WTC11 (cell line): ENCODE measurements at regions not wholly inside any gene's neighbourhood (a gene's known extent, or its start where the extent isn't known, plus 50 kb on each side); places are given as distances from the start of the nearest gene placed in this dataset.

Experiments
- ATAC-seq: fragments of 200-7000 bp; cut with Tn5 transposase; 2 replicates; pipeline ENCODE4 v1.10.0; 2021; ENCODE audit warnings: mild to moderate bottlenecking, moderate library complexity
- CTCF ChIA-PET: fragments of 300-600 bp; sonication (Branson Sonifier 250); formaldehyde crosslinking; loops from one replicate; lab custom pipeline; 2021; ENCODE audit warnings: antibody characterized with exemption; lab: Charles Lee
- POLR2A ChIA-PET: fragments of 350-600 bp; sonication (Branson Sonifier 250); formaldehyde crosslinking; loops from one replicate; lab custom pipeline; 2021; ENCODE audit warnings: antibody characterized with exemption; lab: Charles Lee
- DNase-seq: peaks from one replicate; pipeline ENCODE4 v3.0.0; 2021; ENCODE audit warnings: low spot score
- H3K27ac Mint-ChIP-seq: 2 replicates; pipeline ENCODE4 v1.8.0; 2021; ENCODE audit warnings: mixed read lengths
- H3K27me3 Mint-ChIP-seq: 2 replicates; pipeline ENCODE4 v1.8.0; 2021; ENCODE audit warnings: low read depth, mild to moderate bottlenecking, moderate library complexity, mixed read lengths
- H3K36me3 Mint-ChIP-seq: 2 replicates; pipeline ENCODE4 v1.8.0; 2021; ENCODE audit warnings: mixed read lengths
- H3K4me1 Mint-ChIP-seq: 2 replicates; pipeline ENCODE4 v1.8.0; 2022; ENCODE audit warnings: mixed read lengths
- H3K4me3 Mint-ChIP-seq: 2 replicates; pipeline ENCODE4 v1.8.0; 2021; ENCODE audit warnings: mild to moderate bottlenecking, moderate library complexity, mixed read lengths
- H3K9me3 Mint-ChIP-seq: 2 replicates; pipeline ENCODE4 v1.8.0; 2021; ENCODE audit warnings: mixed read lengths
- CBFB ChIP-seq: sonication (generic); formaldehyde crosslinking; IDR thresholded peaks from 2 replicates; pipeline ENCODE4 v1.8.1; 2022; ENCODE audit warnings: mild to moderate bottlenecking, low read depth, missing genetic modification reagents
- TEAD1 ChIP-seq: sonication (generic); formaldehyde crosslinking; IDR thresholded peaks from 2 replicates; pipeline ENCODE4 v1.8.0; 2022; ENCODE audit warnings: mild to moderate bottlenecking, missing genetic modification reagents
- TF ChIP-seq, protein P1 (sequence below): sonication (generic); formaldehyde crosslinking; IDR thresholded peaks from 2 replicates; pipeline ENCODE4 v1.8.0; 2022; ENCODE audit warnings: mild to moderate bottlenecking, missing genetic modification reagents
- TF ChIP-seq, protein P2 (sequence below): fragments of 250-450 bp; sonication (Bioruptor Pico); IDR thresholded peaks from 2 replicates; pipeline ENCODE4 v1.9.0; 2021; ENCODE audit warnings: mild to moderate bottlenecking
- TF ChIP-seq, protein P3 (sequence below): sonication (generic); formaldehyde crosslinking; IDR thresholded peaks from 2 replicates; pipeline ENCODE4 v1.8.0; 2023; ENCODE audit warnings: mild to moderate bottlenecking, missing genetic modification reagents
- TF ChIP-seq, protein P4 (sequence below): fragments of 200-600 bp; IDR thresholded peaks from 2 replicates; pipeline ENCODE4 v1.8.0; 2022; ENCODE audit warnings: antibody characterized with exemption
- TF ChIP-seq, protein P5 (sequence below): fragments of 250-450 bp; sonication (Bioruptor Pico); IDR thresholded peaks from 2 replicates; pipeline ENCODE4 v1.8.0; 2021; ENCODE audit warnings: mild to moderate bottlenecking
- TF ChIP-seq, protein P6 (sequence below): sonication (generic); formaldehyde crosslinking; IDR thresholded peaks from 2 replicates; pipeline ENCODE4 v1.8.1; 2023; ENCODE audit warnings: mild to moderate bottlenecking, missing genetic modification reagents
- TF ChIP-seq, protein P7 (sequence below): fragments of 250-450 bp; sonication (Bioruptor Pico); IDR thresholded peaks from 2 replicates; pipeline ENCODE4 v1.9.0; 2021; ENCODE audit warnings: moderate library complexity, mild to moderate bottlenecking, inconsistent platforms, borderline replicate concordance
- TF ChIP-seq, protein P8 (sequence below): sonication (generic); formaldehyde crosslinking; IDR thresholded peaks from 2 replicates; pipeline ENCODE4 v1.8.0; 2022; ENCODE audit warnings: mild to moderate bottlenecking, missing genetic modification reagents

DNA sequence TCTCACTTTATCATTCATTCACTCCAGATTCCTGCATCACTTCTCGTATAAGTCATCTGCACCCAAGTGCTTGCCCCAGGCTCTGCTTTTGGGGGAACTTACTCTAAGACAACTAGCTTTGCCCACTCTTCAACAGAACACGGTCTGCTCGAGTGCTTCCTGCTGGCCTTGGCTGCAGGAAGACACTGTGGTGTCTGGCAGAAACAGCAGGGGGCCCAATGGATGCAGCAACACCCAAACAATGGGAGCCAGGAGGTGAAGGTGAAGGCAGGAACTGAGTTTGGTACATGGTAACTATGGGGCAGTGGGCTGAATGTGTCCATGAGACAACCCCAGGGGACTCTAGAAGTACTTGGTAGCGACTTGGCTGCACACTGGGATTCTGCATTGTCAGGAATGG is 344.0 kb downstream of the REEP3 start (continued):
- TF ChIP-seq, protein P1, sequence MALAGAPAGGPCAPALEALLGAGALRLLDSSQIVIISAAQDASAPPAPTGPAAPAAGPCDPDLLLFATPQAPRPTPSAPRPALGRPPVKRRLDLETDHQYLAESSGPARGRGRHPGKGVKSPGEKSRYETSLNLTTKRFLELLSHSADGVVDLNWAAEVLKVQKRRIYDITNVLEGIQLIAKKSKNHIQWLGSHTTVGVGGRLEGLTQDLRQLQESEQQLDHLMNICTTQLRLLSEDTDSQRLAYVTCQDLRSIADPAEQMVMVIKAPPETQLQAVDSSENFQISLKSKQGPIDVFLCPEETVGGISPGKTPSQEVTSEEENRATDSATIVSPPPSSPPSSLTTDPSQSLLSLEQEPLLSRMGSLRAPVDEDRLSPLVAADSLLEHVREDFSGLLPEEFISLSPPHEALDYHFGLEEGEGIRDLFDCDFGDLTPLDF, result no peak
- TF ChIP-seq, protein P2, sequence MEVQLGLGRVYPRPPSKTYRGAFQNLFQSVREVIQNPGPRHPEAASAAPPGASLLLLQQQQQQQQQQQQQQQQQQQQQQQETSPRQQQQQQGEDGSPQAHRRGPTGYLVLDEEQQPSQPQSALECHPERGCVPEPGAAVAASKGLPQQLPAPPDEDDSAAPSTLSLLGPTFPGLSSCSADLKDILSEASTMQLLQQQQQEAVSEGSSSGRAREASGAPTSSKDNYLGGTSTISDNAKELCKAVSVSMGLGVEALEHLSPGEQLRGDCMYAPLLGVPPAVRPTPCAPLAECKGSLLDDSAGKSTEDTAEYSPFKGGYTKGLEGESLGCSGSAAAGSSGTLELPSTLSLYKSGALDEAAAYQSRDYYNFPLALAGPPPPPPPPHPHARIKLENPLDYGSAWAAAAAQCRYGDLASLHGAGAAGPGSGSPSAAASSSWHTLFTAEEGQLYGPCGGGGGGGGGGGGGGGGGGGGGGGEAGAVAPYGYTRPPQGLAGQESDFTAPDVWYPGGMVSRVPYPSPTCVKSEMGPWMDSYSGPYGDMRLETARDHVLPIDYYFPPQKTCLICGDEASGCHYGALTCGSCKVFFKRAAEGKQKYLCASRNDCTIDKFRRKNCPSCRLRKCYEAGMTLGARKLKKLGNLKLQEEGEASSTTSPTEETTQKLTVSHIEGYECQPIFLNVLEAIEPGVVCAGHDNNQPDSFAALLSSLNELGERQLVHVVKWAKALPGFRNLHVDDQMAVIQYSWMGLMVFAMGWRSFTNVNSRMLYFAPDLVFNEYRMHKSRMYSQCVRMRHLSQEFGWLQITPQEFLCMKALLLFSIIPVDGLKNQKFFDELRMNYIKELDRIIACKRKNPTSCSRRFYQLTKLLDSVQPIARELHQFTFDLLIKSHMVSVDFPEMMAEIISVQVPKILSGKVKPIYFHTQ (CRISPR knock-in tag), result no peak
- TF ChIP-seq, protein P3, sequence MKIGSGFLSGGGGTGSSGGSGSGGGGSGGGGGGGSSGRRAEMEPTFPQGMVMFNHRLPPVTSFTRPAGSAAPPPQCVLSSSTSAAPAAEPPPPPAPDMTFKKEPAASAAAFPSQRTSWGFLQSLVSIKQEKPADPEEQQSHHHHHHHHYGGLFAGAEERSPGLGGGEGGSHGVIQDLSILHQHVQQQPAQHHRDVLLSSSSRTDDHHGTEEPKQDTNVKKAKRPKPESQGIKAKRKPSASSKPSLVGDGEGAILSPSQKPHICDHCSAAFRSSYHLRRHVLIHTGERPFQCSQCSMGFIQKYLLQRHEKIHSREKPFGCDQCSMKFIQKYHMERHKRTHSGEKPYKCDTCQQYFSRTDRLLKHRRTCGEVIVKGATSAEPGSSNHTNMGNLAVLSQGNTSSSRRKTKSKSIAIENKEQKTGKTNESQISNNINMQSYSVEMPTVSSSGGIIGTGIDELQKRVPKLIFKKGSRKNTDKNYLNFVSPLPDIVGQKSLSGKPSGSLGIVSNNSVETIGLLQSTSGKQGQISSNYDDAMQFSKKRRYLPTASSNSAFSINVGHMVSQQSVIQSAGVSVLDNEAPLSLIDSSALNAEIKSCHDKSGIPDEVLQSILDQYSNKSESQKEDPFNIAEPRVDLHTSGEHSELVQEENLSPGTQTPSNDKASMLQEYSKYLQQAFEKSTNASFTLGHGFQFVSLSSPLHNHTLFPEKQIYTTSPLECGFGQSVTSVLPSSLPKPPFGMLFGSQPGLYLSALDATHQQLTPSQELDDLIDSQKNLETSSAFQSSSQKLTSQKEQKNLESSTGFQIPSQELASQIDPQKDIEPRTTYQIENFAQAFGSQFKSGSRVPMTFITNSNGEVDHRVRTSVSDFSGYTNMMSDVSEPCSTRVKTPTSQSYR (CRISPR knock-in tag), result no peak
- no peak for TF ChIP-seq TEAD1 (CRISPR knock-in tag)
- TF ChIP-seq, all 79 proteins: peak for 0

DNA sequence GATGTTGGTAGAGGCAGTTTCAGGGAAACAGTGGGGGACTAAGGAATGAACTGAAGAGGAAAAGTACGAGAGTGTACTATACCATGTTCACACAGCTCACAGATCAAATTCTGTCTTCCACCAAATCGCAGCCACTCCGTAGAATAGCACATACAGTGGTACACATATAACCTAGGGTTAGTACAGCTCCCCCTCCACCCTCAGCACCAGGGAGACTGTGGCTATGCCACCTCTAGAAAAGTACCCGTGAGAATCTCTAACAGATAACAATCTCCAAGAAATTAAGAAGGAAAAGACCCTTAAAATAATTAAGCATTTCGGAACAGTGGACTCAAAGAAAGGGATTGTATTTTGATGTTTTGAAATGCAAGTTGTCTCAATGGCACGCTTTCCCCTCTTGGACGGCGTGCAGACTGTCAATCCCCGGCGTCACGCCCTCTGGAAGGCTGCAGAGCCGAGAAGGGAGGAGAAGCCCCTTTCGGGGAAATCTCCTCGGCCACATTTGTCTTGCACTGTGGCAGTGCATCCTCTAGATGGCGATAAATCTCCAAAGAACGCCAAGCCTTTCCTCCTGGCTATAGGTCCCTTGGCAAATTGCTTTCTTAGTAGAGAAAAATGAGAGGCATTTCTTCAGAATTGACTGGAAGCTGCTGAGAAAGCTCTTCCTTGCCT is 345.0 kb downstream of the REEP3 start:
- peak; percentile 87 for DNase-seq
- Mint-ChIP-seq H3K27me3 (no peaks in the 10 kb centered on the region; the same call in 1 of the 2 replicates), H3K27ac (no peak overlapping the region)
- POLR2A ChIA-PET, result interaction anchor here (0.6 kb wide), 1 partner anchor 987 kb away, joined by 3 read pairs; no protein-coding TSS in a partner anchor
- TF ChIP-seq, protein P4, sequence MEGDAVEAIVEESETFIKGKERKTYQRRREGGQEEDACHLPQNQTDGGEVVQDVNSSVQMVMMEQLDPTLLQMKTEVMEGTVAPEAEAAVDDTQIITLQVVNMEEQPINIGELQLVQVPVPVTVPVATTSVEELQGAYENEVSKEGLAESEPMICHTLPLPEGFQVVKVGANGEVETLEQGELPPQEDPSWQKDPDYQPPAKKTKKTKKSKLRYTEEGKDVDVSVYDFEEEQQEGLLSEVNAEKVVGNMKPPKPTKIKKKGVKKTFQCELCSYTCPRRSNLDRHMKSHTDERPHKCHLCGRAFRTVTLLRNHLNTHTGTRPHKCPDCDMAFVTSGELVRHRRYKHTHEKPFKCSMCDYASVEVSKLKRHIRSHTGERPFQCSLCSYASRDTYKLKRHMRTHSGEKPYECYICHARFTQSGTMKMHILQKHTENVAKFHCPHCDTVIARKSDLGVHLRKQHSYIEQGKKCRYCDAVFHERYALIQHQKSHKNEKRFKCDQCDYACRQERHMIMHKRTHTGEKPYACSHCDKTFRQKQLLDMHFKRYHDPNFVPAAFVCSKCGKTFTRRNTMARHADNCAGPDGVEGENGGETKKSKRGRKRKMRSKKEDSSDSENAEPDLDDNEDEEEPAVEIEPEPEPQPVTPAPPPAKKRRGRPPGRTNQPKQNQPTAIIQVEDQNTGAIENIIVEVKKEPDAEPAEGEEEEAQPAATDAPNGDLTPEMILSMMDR, result peak; percentile 67
- TF ChIP-seq, protein P5, sequence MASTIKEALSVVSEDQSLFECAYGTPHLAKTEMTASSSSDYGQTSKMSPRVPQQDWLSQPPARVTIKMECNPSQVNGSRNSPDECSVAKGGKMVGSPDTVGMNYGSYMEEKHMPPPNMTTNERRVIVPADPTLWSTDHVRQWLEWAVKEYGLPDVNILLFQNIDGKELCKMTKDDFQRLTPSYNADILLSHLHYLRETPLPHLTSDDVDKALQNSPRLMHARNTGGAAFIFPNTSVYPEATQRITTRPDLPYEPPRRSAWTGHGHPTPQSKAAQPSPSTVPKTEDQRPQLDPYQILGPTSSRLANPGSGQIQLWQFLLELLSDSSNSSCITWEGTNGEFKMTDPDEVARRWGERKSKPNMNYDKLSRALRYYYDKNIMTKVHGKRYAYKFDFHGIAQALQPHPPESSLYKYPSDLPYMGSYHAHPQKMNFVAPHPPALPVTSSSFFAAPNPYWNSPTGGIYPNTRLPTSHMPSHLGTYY (CRISPR knock-in tag), result no peak
- TF ChIP-seq CBFB (CRISPR knock-in tag), result no peak
- TF ChIP-seq, protein P6, sequence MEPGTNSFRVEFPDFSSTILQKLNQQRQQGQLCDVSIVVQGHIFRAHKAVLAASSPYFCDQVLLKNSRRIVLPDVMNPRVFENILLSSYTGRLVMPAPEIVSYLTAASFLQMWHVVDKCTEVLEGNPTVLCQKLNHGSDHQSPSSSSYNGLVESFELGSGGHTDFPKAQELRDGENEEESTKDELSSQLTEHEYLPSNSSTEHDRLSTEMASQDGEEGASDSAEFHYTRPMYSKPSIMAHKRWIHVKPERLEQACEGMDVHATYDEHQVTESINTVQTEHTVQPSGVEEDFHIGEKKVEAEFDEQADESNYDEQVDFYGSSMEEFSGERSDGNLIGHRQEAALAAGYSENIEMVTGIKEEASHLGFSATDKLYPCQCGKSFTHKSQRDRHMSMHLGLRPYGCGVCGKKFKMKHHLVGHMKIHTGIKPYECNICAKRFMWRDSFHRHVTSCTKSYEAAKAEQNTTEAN (CRISPR knock-in tag), result no peak
- TF ChIP-seq, protein P7, sequence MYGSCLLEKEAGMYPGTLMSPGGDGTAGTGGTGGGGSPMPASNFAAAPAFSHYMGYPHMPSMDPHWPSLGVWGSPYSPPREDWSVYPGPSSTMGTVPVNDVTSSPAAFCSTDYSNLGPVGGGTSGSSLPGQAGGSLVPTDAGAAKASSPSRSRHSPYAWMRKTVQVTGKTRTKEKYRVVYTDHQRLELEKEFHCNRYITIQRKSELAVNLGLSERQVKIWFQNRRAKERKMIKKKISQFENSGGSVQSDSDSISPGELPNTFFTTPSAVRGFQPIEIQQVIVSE, result no peak
- TF ChIP-seq, protein P8, sequence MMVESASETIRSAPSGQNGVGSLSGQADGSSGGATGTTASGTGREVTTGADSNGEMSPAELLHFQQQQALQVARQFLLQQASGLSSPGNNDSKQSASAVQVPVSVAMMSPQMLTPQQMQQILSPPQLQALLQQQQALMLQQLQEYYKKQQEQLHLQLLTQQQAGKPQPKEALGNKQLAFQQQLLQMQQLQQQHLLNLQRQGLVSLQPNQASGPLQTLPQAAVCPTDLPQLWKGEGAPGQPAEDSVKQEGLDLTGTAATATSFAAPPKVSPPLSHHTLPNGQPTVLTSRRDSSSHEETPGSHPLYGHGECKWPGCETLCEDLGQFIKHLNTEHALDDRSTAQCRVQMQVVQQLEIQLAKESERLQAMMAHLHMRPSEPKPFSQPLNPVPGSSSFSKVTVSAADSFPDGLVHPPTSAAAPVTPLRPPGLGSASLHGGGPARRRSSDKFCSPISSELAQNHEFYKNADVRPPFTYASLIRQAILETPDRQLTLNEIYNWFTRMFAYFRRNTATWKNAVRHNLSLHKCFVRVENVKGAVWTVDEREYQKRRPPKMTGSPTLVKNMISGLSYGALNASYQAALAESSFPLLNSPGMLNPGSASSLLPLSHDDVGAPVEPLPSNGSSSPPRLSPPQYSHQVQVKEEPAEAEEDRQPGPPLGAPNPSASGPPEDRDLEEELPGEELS, result no peak
- TF ChIP-seq, all 79 proteins: peak for 1
- no peaks in the 10 kb centered on the region for H3K9me3 Mint-ChIP-seq
- CTCF ChIA-PET, result interaction anchor here (0.6 to 7.6 kb wide), 51 partner anchors 10 to 733 kb away, joined by 3 to 188 read pairs (median 5); partner anchors contain the start of gene NRBF2
- peak overlapping the region; percentile 73 for H3K4me3 Mint-ChIP-seq
- peak; percentile 96 for ATAC-seq
- peaks cover 16% of the 10 kb centered on the region for H3K4me1 Mint-ChIP-seq
- no peaks in the 10 kb centered on the region for H3K36me3 Mint-ChIP-seq
